ENCODE measurements at regions not wholly inside any gene's neighbourhood (a gene's known extent, or its start where the extent isn't known, plus 50 kb on each side); places are given as distances from the start of the nearest gene placed in this dataset.

GRCh38 chr1:98382586-98382985 lies 278.9 kb upstream of the SNX7 start:
- ChIA-PET POLR2A (ENCODE audit: unreplicated experiment) (interaction anchor here (0.6 kb wide), 1 partner anchor 356 kb away, joined by 4 read pairs; no protein-coding TSS in a partner anchor), CTCF (no interaction called here)
- Histone ChIP-seq H3K4me2 (ENCODE audit: low read length) (no peak overlapping the region), H4K20me1 (ENCODE audit: low read length) (no peaks in the 10 kb centered on the region), H3K27me3 (ENCODE audit: low read length) (no peaks in the 10 kb centered on the region), H3K4me1 (ENCODE audit: insufficient read depth, low read length) (peaks cover 28% of the 10 kb centered on the region), H3K9ac (ENCODE audit: low read length) (no peak overlapping the region), H3K27ac (ENCODE audit: low read length) (no peak overlapping the region), H3K36me3 (ENCODE audit: low read depth, low read length) (no peaks in the 10 kb centered on the region), H3K79me2 (ENCODE audit: low read length) (no peaks in the 10 kb centered on the region), H2AFZ (ENCODE audit: low read length) (no peak overlapping the region; the same call in 1 of the 2 replicates), H3K4me3 (ENCODE audit: low read length) (no peak overlapping the region), H3K9me3 (ENCODE audit: low read length) (no peaks in the 10 kb centered on the region), H3F3A (ENCODE audit: low read length, unreplicated experiment) (no peaks in the 10 kb centered on the region), H3K9me2 (replicated peaks; ENCODE audit: low read length) (no peaks in the 10 kb centered on the region)
- intact Hi-C loops (cut with micrococcal nuclease), result no loop called here
- DNase-seq (no peak), ATAC-seq (no peak)
- no TSS peak for BruUV-seq (replicated peaks)
- TF ChIP-seq EZH2phosphoT487 (IDR thresholded peaks at IDR 0.05; ENCODE audit: borderline replicate concordance, low read length), result no peak
- no peak for TF ChIP-seq EZH2 (IDR thresholded peaks at IDR 0.05; ENCODE audit: low read length, unreplicated experiment)
- TF ChIP-seq, protein P1, sequence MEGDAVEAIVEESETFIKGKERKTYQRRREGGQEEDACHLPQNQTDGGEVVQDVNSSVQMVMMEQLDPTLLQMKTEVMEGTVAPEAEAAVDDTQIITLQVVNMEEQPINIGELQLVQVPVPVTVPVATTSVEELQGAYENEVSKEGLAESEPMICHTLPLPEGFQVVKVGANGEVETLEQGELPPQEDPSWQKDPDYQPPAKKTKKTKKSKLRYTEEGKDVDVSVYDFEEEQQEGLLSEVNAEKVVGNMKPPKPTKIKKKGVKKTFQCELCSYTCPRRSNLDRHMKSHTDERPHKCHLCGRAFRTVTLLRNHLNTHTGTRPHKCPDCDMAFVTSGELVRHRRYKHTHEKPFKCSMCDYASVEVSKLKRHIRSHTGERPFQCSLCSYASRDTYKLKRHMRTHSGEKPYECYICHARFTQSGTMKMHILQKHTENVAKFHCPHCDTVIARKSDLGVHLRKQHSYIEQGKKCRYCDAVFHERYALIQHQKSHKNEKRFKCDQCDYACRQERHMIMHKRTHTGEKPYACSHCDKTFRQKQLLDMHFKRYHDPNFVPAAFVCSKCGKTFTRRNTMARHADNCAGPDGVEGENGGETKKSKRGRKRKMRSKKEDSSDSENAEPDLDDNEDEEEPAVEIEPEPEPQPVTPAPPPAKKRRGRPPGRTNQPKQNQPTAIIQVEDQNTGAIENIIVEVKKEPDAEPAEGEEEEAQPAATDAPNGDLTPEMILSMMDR (conservative IDR thresholded peaks at IDR 0.05; ENCODE audit: low read depth, low read length), result no peak

DNA sequence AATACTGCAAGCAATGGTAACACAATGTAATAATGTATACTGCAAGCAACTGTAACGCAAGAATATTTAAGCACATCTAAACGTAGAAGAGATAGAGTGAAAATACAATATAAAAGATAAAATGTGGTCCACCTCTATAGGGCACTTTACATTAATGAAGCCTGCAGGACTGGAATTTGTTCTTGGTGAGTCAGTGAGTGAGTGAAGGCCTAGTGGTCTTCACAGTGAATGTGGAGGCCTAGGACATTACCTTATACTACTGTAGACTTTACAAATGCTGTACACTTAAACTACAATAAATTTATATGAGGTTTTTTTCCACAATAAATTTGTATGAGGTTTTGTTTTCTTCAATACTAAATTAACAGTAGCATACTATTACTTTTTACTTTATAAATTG lies 287.4 kb upstream of the SNX7 start:
- no peaks in the 10 kb centered on the region; the same call in 1 of the 2 replicates for H3K4me1 ChIP-seq (ENCODE audit: insufficient read depth, low read length)
- no peak overlapping the region for H3K4me3 ChIP-seq (ENCODE audit: low read length)
- no peak overlapping the region for H3K27ac ChIP-seq (ENCODE audit: low read length)
- ATAC-seq (no peak), DNase-seq (no peak)
- H3K9me3 ChIP-seq (ENCODE audit: low read length), result no peaks in the 10 kb centered on the region
- no peak overlapping the region for H3K4me2 ChIP-seq (ENCODE audit: low read length)
- H3K27me3 ChIP-seq (ENCODE audit: low read length), result no peaks in the 10 kb centered on the region
- intact Hi-C loops (cut with micrococcal nuclease), result no loop called here
- BruUV-seq (replicated peaks), result no TSS peak
- no peaks in the 10 kb centered on the region for H4K20me1 ChIP-seq (ENCODE audit: low read length)
- H2AFZ ChIP-seq (ENCODE audit: low read length), result no peak overlapping the region
- H3F3A ChIP-seq (ENCODE audit: low read length, unreplicated experiment), result no peaks in the 10 kb centered on the region
- no peaks in the 10 kb centered on the region for H3K9me2 ChIP-seq (replicated peaks; ENCODE audit: low read length)
- no peaks in the 10 kb centered on the region for H3K36me3 ChIP-seq (ENCODE audit: low read depth, low read length)
- H3K9ac ChIP-seq (ENCODE audit: low read length), result no peak overlapping the region
- TF ChIP-seq EZH2phosphoT487 (IDR thresholded peaks at IDR 0.05; ENCODE audit: borderline replicate concordance, low read length) (no peak), EZH2 (IDR thresholded peaks at IDR 0.05; ENCODE audit: low read length, unreplicated experiment) (no peak)
- TF ChIP-seq, protein P1 (conservative IDR thresholded peaks at IDR 0.05; ENCODE audit: low read depth, low read length), result no peak
- ChIA-PET CTCF (no interaction called here), POLR2A (ENCODE audit: unreplicated experiment) (interaction anchor here (0.8 kb wide), 1 partner anchor 14 kb away, joined by 6 read pairs; no protein-coding TSS in a partner anchor)
- H3K79me2 ChIP-seq (ENCODE audit: low read length), result no peaks in the 10 kb centered on the region

- DNase-seq (no peak), ATAC-seq (no peak)
- CTCF ChIA-PET, result no interaction called here
- no peaks in the 10 kb centered on the region for H3K27me3 ChIP-seq (ENCODE audit: low read length)
- no TSS peak for BruUV-seq (replicated peaks)
- no peak overlapping the region for H3K4me3 ChIP-seq (ENCODE audit: low read length)
- no peaks in the 10 kb centered on the region for H3K9me2 ChIP-seq (replicated peaks; ENCODE audit: low read length)
- no peaks in the 10 kb centered on the region for H3F3A ChIP-seq (ENCODE audit: low read length, unreplicated experiment)
- no peaks in the 10 kb centered on the region for H3K79me2 ChIP-seq (ENCODE audit: low read length)
- H2AFZ ChIP-seq (ENCODE audit: low read length), result no peak overlapping the region
- no peaks in the 10 kb centered on the region; the same call in 1 of the 2 replicates for H3K4me1 ChIP-seq (ENCODE audit: insufficient read depth, low read length)
- POLR2A ChIA-PET (ENCODE audit: unreplicated experiment), result no interaction called here
- intact Hi-C loops (cut with micrococcal nuclease), result no loop called here
- H3K9me3 ChIP-seq (ENCODE audit: low read length), result no peaks in the 10 kb centered on the region
- no peak overlapping the region for H3K4me2 ChIP-seq (ENCODE audit: low read length)
- H3K36me3 ChIP-seq (ENCODE audit: low read depth, low read length), result no peaks in the 10 kb centered on the region
- no peak overlapping the region for H3K9ac ChIP-seq (ENCODE audit: low read length)
- no peak overlapping the region for H3K27ac ChIP-seq (ENCODE audit: low read length)
- H4K20me1 ChIP-seq (ENCODE audit: low read length), result no peaks in the 10 kb centered on the region
- no peak for TF ChIP-seq EZH2 (IDR thresholded peaks at IDR 0.05; ENCODE audit: low read length, unreplicated experiment)
Observed at GRCh38 chr1:98373056-98373455, 288.5 kb upstream of the SNX7 start.
